B cell (primary cell): ENCODE measurements at regions not wholly inside any gene's neighbourhood (a gene's known extent, or its start where the extent isn't known, plus 50 kb on each side); places are given as distances from the start of the nearest gene placed in this dataset.

Experiments
- ATAC-seq: fragments of 200-7000 bp; cut with Tn5 transposase; one replicate; pipeline ENCODE4 v1.10.0; 2021; ENCODE audit warnings: low read depth, mild to moderate bottlenecking, moderate number of reproducible peaks, moderate library complexity
- CTCF ChIA-PET: fragments of 350-600 bp; sonication (Branson Sonifier 250); formaldehyde crosslinking; loops from one replicate; lab custom pipeline; 2021; ENCODE audit warnings: antibody characterized with exemption, inconsistent platforms; lab: Charles Lee
- POLR2A ChIA-PET: fragments of 350-600 bp; sonication (Branson Sonifier 250); formaldehyde crosslinking; loops from one replicate; lab custom pipeline; 2021; ENCODE audit warnings: antibody characterized with exemption; lab: Charles Lee
- DNase-seq: peaks from one replicate; pipeline ENCODE4 v3.0.0; 2013
- H2AFZ ChIP-seq: 2 replicates; pipeline ENCODE4 v1.6.1; 2012; ENCODE audit warnings: mild to moderate bottlenecking, low read depth, low read length; ENCODE audit not compliant: insufficient read depth, poor library complexity, severe bottlenecking
- H3K27ac ChIP-seq, 2 donors: 1 replicate in 1 of 2; 2 replicates in 1 of 2; pipeline ENCODE4 v1.5.1; 2012 to 2013; ENCODE audit warnings: low read length in 2 of 2, mild to moderate bottlenecking in 2 of 2, moderate library complexity in 1 of 2
- H3K27me3 ChIP-seq, 4 experiments: fragments of 200-600 bp in 1 of 4; sonication (generic) in 1 of 4; replicated peaks in 1 of 4; 1 replicate in 2 of 4; 2 replicates in 2 of 4; pipeline versions ENCODE4 v1.6.1 to v1.7.0; 2013 to 2016; ENCODE audit warnings: low read length in 3 of 4, mild to moderate bottlenecking in 2 of 4, mixed read lengths in 1 of 4, moderate library complexity in 1 of 4; ENCODE audit not compliant: insufficient read depth in 4 of 4, control insufficient read depth in 3 of 4; ENCODE audit errors: control extremely low read depth in 1 of 4
- H3K36me3 ChIP-seq, 2 experiments: replicated peaks in 1 of 2; 1 replicate in 1 of 2; 2 replicates in 1 of 2; pipeline versions ENCODE4 v1.6.1 to v1.7.1; 2013; ENCODE audit warnings: low read length in 1 of 2; ENCODE audit not compliant: insufficient read depth in 2 of 2, control insufficient read depth in 1 of 2; ENCODE audit errors: control extremely low read depth in 1 of 2, extremely low read depth in 1 of 2
- H3K4me1 ChIP-seq, 2 donors: fragments of 200-600 bp in 1 of 2; sonication (generic) in 1 of 2; 1 replicate in 1 of 2; 2 replicates in 1 of 2; pipeline versions ENCODE4 v1.5.1 to v1.6.1; 2013 to 2017; ENCODE audit warnings: low read length in 2 of 2; ENCODE audit not compliant: control insufficient read depth in 2 of 2, insufficient read depth in 2 of 2
- H3K4me2 ChIP-seq: replicated peaks from 2 replicates; pipeline ENCODE3; 2012; ENCODE audit warnings: mild to moderate bottlenecking, low read depth, low read length; ENCODE audit not compliant: poor library complexity, severe bottlenecking
- H3K4me3 ChIP-seq, 5 experiments: fragments of 200-600 bp in 1 of 5; sonication (generic) in 1 of 5; 1 replicate in 3 of 5; 2 replicates in 2 of 5; pipeline versions ENCODE4 v1.5.1 to v1.7.0; 2011 to 2016; ENCODE audit warnings: low read length in 4 of 5, mild to moderate bottlenecking in 4 of 5, low read depth in 2 of 5, control low read depth in 1 of 5, moderate library complexity in 1 of 5; ENCODE audit not compliant: insufficient read depth in 1 of 5; ENCODE audit errors: control extremely low read depth in 1 of 5, extremely low read depth in 1 of 5
- H3K79me2 ChIP-seq: fragments of 200-600 bp; sonication (generic); one replicate; pipeline ENCODE4 v1.6.0; 2016; ENCODE audit warnings: low read length; ENCODE audit not compliant: control insufficient read depth, insufficient read depth
- H3K9ac ChIP-seq: fragments of 200-600 bp; sonication (generic); 2 replicates; pipeline ENCODE4 v1.6.1; 2017; ENCODE audit warnings: mild to moderate bottlenecking, low read length, moderate library complexity
- H3K9me3 ChIP-seq, 3 donors: one replicate each; pipeline versions ENCODE4 v1.6.1 to v1.7.1; 2013; ENCODE audit warnings: low read length in 2 of 3; ENCODE audit not compliant: control insufficient read depth in 2 of 3, insufficient read depth in 1 of 3; ENCODE audit errors: control extremely low read depth in 1 of 3
- H4K20me1 ChIP-seq: 2 replicates; pipeline ENCODE4 v1.6.0; 2012; ENCODE audit warnings: mild to moderate bottlenecking, low read length; ENCODE audit not compliant: insufficient read depth, control insufficient read depth, poor library complexity, severe bottlenecking
- H3K27ac Mint-ChIP-seq: one replicate; pipeline ENCODE4 v1.8.0; 2021; ENCODE audit warnings: mixed read lengths
- H3K27me3 Mint-ChIP-seq: one replicate; pipeline ENCODE4 v1.8.0; 2021; ENCODE audit warnings: mixed read lengths
- H3K4me1 Mint-ChIP-seq: one replicate; pipeline ENCODE4 v1.8.0; 2021; ENCODE audit warnings: mixed read lengths
- H3K4me3 Mint-ChIP-seq: one replicate; pipeline ENCODE4 v1.8.0; 2021; ENCODE audit warnings: mixed read lengths
- H3K9me3 Mint-ChIP-seq: one replicate; pipeline ENCODE4 v1.8.0; 2022; ENCODE audit warnings: mixed read lengths; ENCODE audit not compliant: insufficient read depth
- CTCF ChIP-seq: fragments of 200-600 bp; IDR thresholded peaks from one replicate; pipeline ENCODE4 v1.8.0; 2022; ENCODE audit warnings: antibody characterized with exemption, mild to moderate bottlenecking
- EZH2 ChIP-seq: IDR thresholded peaks from 2 replicates; pipeline ENCODE4 v1.6.1; 2012; ENCODE audit warnings: borderline replicate concordance, low read depth, mild to moderate bottlenecking, moderate library complexity, low read length; ENCODE audit not compliant: insufficient read depth, poor library complexity, severe bottlenecking
- WGBS: methylation state at CpG from one replicate; pipeline ENCODE4 v1.1.5; 2013; ENCODE audit warnings: missing lambda C conversion rate; ENCODE audit not compliant: insufficient coverage; 5-methylcytosine and 5-hydroxymethylcytosine counted together
- intact Hi-C: fragments of 100-400 bp; cut with micrococcal nuclease; formaldehyde crosslinking; loops from one replicate; pipeline ENCODE4 v1.10.0; 2022

- Histone ChIP-seq H3K27ac (no peak overlapping the region), H3K9me3 (no peaks in the 10 kb centered on the region), H4K20me1 (no peaks in the 10 kb centered on the region), H3K79me2 (no peaks in the 10 kb centered on the region), H3K9ac (no peak overlapping the region), H3K4me1 (no peaks in the 10 kb centered on the region), H3K36me3 (no peaks in the 10 kb centered on the region), H2AFZ (no peak overlapping the region), H3K4me3 (no peak overlapping the region), H3K27me3 (no peaks in the 10 kb centered on the region), H3K4me2 (no peak overlapping the region)
- WGBS, result no CpG with 5 or more reads among the region's 5 CpGs
- Mint-ChIP-seq H3K27ac (no peak overlapping the region), H3K4me1 (peaks cover 2% of the 10 kb centered on the region), H3K9me3 (no peaks in the 10 kb centered on the region), H3K4me3 (no peak overlapping the region), H3K27me3 (peaks cover 3% of the 10 kb centered on the region)
- intact Hi-C loops, result no loop called here
- DNase-seq (no peak), ATAC-seq (no peak)
- POLR2A ChIA-PET, result no interaction called here
- TF ChIP-seq EZH2, result no peak
- no peak for TF ChIP-seq CTCF
- CTCF ChIA-PET, result interaction anchor here (0.6 to 2.8 kb wide), 4 partner anchors 120 to 1145 kb away, joined by 3 to 9 read pairs (median 4); no protein-coding TSS in a partner anchor
Observed at GRCh38 chr10:27445070-27445469, 59.0 kb upstream of the RAB18 start.

DNA sequence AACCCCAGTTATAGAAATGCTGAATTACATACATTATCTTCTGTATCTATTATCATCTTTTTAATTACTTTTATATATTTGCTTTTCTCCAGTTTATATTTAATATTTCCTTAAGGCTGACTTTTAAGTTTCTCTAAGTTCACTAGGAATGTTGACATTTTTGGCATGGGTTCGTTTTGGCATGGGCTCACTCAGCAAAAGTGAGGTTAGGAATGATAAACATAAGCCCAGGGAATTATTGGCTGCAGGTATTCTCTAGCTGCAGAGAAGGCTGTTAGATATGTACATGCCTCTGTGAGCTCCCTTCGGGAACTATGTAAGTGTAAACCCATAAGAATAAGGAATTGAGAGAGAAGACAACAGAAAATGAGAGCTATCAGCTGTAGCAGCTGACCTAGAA, 63.6 kb upstream of the RAB18 start:
- 78% methylated on average over 1 of the region's 2 CpGs for WGBS
- POLR2A ChIA-PET, result no interaction called here

More for the DNA sequence above, 63.6 kb upstream of the RAB18 start:
- no peak overlapping the region for H3K4me3 ChIP-seq
- no peak for TF ChIP-seq CTCF
- no peaks in the 10 kb centered on the region for H3K4me1 ChIP-seq
- DNase-seq, result no peak
- no peak overlapping the region for H2AFZ ChIP-seq
- H3K9me3 ChIP-seq, result no peaks in the 10 kb centered on the region
- CTCF ChIA-PET, result no interaction called here
- H3K4me1 Mint-ChIP-seq, result no peaks in the 10 kb centered on the region
- no peak overlapping the region for H3K4me3 Mint-ChIP-seq
- no peak overlapping the region for H3K27ac ChIP-seq
- H3K36me3 ChIP-seq, result no peaks in the 10 kb centered on the region
- H3K4me2 ChIP-seq, result no peak overlapping the region
- H3K9ac ChIP-seq, result no peak overlapping the region
- H3K27me3 ChIP-seq, result no peaks in the 10 kb centered on the region
- H4K20me1 ChIP-seq, result no peaks in the 10 kb centered on the region
- no peaks in the 10 kb centered on the region for H3K79me2 ChIP-seq
- no peak for ATAC-seq
- peaks cover 7% of the 10 kb centered on the region for H3K27me3 Mint-ChIP-seq
- H3K9me3 Mint-ChIP-seq, result no peaks in the 10 kb centered on the region
- H3K27ac Mint-ChIP-seq, result no peak overlapping the region
- intact Hi-C loops, result no loop called here
